ENCODE measurements at regions not wholly inside any gene's neighbourhood (a gene's known extent, or its start where the extent isn't known, plus 50 kb on each side); places are given as distances from the start of the nearest gene placed in this dataset.

GRCh38 chr13:109899316-109899715 lies 112.9 kb upstream of the IRS2 start (continued):
- no peak for TF ChIP-seq CTBP2 (IDR thresholded peaks at IDR 0.05; ENCODE audit: borderline replicate concordance, insufficient read depth, insufficient read length, low read length)
- TF ChIP-seq SIN3A (conservative IDR thresholded peaks at IDR 0.05 in 1 of 2, IDR thresholded peaks at IDR 0.05 in 1 of 2; ENCODE audit: low read depth in 1 of 2, low read length in 2 of 2) = no peak
- TF ChIP-seq EZH2 (IDR thresholded peaks at IDR 0.05; ENCODE audit: low read depth, low read length, severe bottlenecking) = no peak
- no peak for TF ChIP-seq EP300 (IDR thresholded peaks at IDR 0.05; ENCODE audit: borderline replicate concordance in 1 of 2, low read depth in 2 of 2, low read length in 2 of 2)
- no peak for TF ChIP-seq SIRT6 (IDR thresholded peaks at IDR 0.05; ENCODE audit: low read length)
- no peak for TF ChIP-seq SRF (IDR thresholded peaks at IDR 0.05; ENCODE audit: low read depth, low read length)
- TF ChIP-seq KDM4A (IDR thresholded peaks at IDR 0.05; ENCODE audit: low read depth, low read length, severe bottlenecking) = no peak
- TF ChIP-seq NANOG (IDR thresholded peaks at IDR 0.05; ENCODE audit: insufficient read depth, low read depth, low read length, poor library complexity, severe bottlenecking) = no peak

All from H1 (cell line).